ENCODE measurements at regions not wholly inside any gene's neighbourhood (a gene's known extent, or its start where the extent isn't known, plus 50 kb on each side); places are given as distances from the start of the nearest gene placed in this dataset.
"Not testable (repeated sequence)": the region's sequence is repeated elsewhere in the genome, so short reads cannot be mapped to it uniquely, and the experiment has no call there.

GRCh38 chr21:18715606-18716005 is 312.0 kb upstream of the TMPRSS15 start:
- DNase-seq (ENCODE audit: low read depth): no peak

- DNase-seq (ENCODE audit: low read depth): no peak
These were observed 313.1 kb upstream of the TMPRSS15 start for GRCh38 chr21:18716578-18717138.

- no peak for DNase-seq (ENCODE audit: low read depth)
These were observed 318.6 kb upstream of the TMPRSS15 start for GRCh38 chr21:18722193-18722592.

DNA sequence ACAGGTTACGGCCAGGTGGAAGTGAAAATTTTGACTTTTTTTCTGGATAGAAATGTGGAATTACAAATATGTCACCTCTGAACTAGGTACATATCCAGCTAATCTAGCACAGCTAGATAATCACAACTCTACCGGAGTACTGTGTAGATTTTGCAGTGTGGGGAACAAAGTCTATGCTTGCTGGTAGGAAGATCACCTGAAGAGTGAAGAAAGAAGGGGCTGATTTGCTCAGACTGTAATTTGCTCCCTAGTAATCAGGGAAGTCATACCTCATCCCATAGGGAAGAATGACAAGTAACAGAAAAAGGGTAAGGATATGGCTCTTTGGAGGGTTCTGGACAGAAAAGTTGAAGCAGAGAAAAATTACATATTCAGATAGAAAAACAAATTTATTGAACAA is 319.6 kb upstream of the TMPRSS15 start:
- no peak for DNase-seq (ENCODE audit: low read depth)

DNA sequence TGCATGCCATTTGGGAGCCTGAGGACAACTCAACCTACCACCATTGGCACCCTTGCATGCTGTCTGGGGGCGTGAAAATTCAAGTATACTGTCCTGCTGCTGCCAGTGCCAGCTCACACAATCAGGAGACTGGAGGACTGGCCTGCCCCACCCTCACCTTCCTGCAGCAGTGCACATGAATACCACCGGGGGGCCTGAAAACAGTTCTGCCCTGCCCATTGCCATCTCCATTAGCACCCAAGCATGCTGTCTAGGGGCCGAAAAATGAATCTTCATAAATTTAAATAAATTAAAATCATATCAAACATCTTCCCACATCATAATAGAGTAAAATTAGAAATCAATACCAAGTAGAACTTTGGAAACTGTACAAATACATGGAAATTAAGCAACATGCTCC is 322.1 kb upstream of the TMPRSS15 start:
- peak; percentile 26 for DNase-seq (ENCODE audit: low read depth)

DNA sequence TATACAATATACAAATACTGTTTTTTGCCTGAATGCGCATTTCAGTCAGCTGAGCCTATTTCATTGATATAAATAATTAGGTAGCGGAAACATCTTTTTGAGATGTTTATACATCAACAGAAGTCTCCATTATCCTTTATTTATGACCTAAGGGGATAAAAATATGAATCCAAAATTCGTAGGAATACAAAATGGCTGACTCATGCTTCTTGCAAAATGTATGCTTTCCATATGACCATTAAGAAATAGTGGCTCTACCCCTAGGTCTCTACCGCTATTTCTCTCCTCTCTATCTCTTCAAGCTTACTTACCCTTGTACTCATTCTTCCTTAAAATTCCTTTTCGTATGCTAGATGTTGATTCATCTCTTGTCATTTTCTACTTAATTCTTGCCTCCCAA is 338.4 kb upstream of the TMPRSS15 start:
- DNase-seq (ENCODE audit: low read depth): no peak

GRCh38 chr21:18743531-18743930 is 339.9 kb upstream of the TMPRSS15 start:
- no peak for DNase-seq (ENCODE audit: low read depth)

- DNase-seq (ENCODE audit: low read depth): no peak
These were observed 341.3 kb upstream of the TMPRSS15 start for GRCh38 chr21:18744840-18745239.

DNA sequence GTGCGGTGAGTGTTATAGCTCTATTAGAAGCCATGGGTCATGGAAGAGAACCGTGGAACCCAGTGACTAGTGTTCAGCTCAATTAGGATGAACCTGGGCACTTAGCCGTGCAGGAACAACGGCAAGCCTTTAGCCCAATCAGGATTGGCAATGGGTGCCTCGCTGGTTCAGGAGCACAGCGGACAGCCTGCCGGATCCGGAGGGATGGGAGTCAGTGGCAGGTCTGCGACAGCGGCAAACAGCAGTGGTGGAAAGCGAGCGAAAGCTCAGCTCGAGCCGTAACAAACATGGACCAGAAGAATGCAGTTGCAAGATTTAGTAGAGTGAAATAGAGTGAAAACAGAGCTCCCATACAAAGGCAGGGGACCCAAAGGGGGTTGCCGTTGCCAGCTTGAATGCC is 349.3 kb upstream of the TMPRSS15 start:
- not testable (repeated sequence) for DNase-seq (ENCODE audit: low read depth)

DNA sequence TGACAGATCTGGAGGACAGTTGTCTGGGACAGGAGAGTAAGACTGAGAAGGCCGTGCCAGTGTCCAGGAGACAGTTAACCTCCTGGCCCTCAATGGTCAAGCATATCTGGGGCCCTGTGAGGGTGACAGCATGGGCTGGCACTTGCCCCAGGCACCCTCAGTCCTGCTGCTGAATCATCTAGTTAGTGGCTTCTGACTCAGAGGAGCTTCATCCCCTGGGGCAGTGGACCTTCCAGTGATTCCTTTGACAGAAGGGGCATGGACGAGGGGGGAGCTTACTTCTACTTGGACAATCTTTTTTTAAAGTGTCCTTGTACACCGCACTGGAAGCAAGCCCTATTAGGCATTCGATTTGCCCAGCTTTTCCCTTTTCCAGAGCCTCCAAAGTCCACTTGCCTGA is 352.7 kb upstream of the TMPRSS15 start:
- DNase-seq (ENCODE audit: low read depth): peak; percentile 69

- DNase-seq (ENCODE audit: low read depth): peak; percentile 20
These were observed 355.7 kb upstream of the TMPRSS15 start for GRCh38 chr21:18759267-18759666.

DNA sequence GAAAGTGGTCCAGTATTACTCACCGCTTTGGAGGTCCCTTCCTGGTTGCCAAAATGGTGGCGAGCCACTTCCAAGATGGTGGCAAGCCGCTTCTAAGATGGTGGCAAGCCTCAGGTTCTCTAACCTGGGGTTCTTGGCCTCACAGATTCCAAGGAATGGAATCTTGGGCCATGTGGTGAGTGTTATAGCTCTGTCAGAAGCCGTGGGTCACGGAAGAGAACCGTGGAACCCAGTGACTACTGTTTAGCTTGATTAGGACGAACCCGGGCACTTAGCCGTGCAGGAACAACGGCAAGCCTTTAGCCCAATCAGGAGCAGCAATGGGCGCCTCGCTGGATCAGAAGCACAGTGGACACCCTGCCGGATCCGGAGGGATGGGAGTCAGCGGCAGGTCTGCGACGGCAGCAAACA is 356.2 kb upstream of the TMPRSS15 start:
- DNase-seq (ENCODE audit: low read depth): peak; percentile 66

DNA sequence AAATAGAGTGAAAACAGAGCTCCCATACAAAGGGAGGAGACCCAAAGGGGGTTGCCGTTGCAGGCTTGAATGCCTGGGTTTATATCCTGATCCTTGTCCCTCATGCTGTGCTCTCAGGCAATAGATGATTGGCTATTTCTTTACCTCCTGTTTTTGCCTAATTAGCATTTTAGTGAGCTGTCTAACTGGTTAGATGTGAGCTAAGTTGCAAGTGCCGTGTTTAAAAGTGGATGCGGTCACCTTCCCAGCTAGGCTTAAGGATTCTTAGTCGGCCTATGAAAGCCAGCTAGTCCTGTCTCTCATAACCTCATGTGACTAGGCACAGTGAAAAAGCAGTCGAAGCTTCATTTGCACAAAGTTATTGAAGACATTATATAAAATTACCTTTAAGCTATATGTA is 356.7 kb upstream of the TMPRSS15 start:
- DNase-seq (ENCODE audit: low read depth): peak; percentile 77

- DNase-seq (ENCODE audit: low read depth): no peak
These were observed 361.1 kb upstream of the TMPRSS15 start for GRCh38 chr21:18764720-18765119.

GRCh38 chr21:18769599-18769998 is 366.0 kb upstream of the TMPRSS15 start:
- no peak for DNase-seq (ENCODE audit: low read depth)

- DNase-seq (ENCODE audit: low read depth): peak; percentile 3
These were observed 368.3 kb upstream of the TMPRSS15 start for GRCh38 chr21:18771845-18772380.

- peak; percentile 75 for DNase-seq (ENCODE audit: low read depth)
These were observed 368.8 kb upstream of the TMPRSS15 start for GRCh38 chr21:18772404-18772803.

- DNase-seq (ENCODE audit: low read depth): no peak
These were observed 369.3 kb upstream of the TMPRSS15 start for GRCh38 chr21:18772897-18773296.

- no peak for DNase-seq (ENCODE audit: low read depth)
These were observed 373.4 kb upstream of the TMPRSS15 start for GRCh38 chr21:18776936-18777335.

DNA sequence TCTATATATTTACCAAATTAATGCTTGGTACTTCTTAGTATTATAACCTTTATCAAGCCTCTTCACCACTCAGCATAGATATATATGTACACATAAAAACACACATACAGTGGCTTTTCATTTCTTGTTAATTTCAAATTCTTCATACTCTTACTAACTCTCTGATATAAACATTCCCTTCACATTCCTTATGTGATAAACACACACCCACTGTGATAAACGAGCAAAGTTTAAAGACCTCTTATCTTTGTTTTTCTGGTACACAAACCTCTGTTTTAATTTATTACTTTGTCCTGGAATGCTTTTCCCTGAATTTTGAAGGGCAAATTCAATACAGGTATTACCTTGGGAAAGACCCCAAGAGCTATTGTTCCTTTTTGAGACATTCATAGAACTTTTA is 379.1 kb upstream of the TMPRSS15 start:
- no peak for DNase-seq (ENCODE audit: low read depth)

DNA sequence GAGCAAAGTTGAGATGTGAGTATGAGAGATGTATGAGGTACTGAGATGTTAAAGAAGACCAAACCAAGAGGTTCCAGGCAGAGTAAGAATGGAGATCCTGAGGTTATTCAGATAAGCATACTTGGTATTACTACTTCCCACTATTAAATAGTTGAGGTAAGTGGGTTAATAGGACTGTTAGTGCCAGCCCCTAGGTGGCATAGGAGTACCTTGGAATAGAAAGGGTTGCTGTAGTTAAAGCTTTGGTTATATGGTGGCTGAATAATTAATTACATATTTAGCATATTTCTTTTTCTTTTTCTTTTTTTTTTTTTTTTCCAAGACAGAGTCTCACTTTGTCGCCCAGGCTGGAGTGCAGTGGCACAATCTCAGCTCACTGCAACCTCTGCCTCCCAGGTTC is 397.9 kb upstream of the TMPRSS15 start:
- peak; percentile 19 for DNase-seq (ENCODE audit: low read depth)

DNA sequence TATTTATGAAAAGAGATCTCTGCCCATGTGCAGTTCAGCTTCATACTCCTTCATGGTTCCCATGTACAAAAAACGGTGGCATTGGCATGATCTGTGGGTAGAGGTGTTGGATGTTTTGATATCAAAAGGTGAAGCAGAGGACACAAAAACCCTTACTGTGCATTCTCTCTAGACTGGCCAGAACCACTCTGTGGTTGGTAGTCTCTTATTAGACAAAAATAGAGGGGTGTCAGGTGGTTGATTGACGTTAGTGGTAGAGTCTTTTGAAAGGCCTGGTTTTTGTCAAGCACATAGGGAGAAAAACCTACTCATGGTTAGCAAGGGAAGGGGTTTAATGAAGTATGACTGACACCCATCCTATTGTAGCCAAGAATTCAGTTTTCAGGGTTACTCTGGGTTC is 400.0 kb upstream of the TMPRSS15 start:
- no peak for DNase-seq (ENCODE audit: low read depth)

DNA sequence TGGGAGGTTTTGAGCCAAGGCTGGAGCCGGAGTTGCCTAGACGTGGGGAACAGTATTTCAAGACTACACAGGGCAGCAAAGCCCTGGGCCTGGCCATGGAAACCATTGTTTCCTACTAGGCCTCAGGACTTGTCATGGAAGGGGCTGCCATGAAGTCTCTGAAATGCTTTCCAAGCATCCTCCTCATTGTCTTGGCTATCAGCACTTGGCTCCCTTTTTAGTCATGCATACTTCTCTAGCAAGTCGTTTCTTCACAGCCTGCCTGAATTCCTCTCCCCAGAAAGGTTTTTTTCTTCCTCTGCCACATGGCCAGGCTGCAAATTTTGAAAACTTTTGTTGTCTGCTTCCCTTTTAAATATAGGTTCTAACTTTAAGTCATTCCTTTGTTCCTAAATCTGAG is 406.6 kb upstream of the TMPRSS15 start:
- no peak for DNase-seq (ENCODE audit: low read depth)

GRCh38 chr21:18812308-18812707 is 408.7 kb upstream of the TMPRSS15 start:
- DNase-seq (ENCODE audit: low read depth): no peak

Data from HT1080 (cell line).